Coronary artery (tissue), 2 donors: ENCODE measurements at regions not wholly inside any gene's neighbourhood (a gene's known extent, or its start where the extent isn't known, plus 50 kb on each side); places are given as distances from the start of the nearest gene placed in this dataset.
"Not testable (repeated sequence)": the region's sequence is repeated elsewhere in the genome, so short reads cannot be mapped to it uniquely, and the experiment has no call there.

Experiments used
- DNase-seq: peaks from one replicate; pipeline ENCODE4 v3.0.0-alpha.2; 2017; ENCODE audit warnings: low spot score
- H3K27ac ChIP-seq, 2 donors: fragments of 200-600 bp; sonication (generic); one replicate each; pipeline ENCODE4 v1.5.1; 2016 to 2019
- H3K4me3 ChIP-seq: fragments of 200-600 bp; sonication (generic); 2 replicates; pipeline ENCODE4 v1.5.1; 2016; ENCODE audit warnings: mild to moderate bottlenecking, moderate library complexity
- CTCF ChIP-seq: fragments of 200-600 bp; sonication (generic); IDR thresholded peaks from one replicate; pipeline ENCODE4 v1.5.1; 2019; ENCODE audit warnings: antibody characterized with exemption

DNA sequence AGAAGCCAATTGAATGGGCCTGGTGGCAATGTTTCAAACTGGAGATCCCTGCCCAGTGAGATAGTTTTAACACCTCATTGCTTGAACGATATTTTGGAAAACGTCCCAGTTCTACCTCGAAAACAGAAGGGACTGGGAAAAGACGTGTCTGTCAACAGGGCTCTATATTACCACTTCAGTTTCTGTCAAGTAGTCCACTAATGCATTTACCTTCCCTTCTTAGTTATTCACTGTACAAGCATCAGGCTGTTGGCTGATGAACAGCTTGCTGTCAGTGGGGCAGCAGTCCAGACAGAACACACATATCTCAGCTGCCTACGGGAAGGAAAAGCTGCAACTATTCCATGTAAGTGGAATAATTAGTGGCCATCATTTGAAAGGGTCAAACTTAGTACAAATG lies 794.7 kb upstream of the GBE1 start:
- Histone ChIP-seq H3K27ac (no peak overlapping the region), H3K4me3 (no peak overlapping the region)
- DNase-seq = no peak
- TF ChIP-seq CTCF = no peak

- DNase-seq, H3K4me3 ChIP-seq, H3K27ac ChIP-seq: not testable (repeated sequence)
These were observed 781.1 kb upstream of the GBE1 start for GRCh38 chr3:82542556-82542955.

GRCh38 chr3:82521657-82522056 lies 760.2 kb upstream of the GBE1 start:
- Histone ChIP-seq H3K4me3 (no peak overlapping the region), H3K27ac (no peak overlapping the region)
- TF ChIP-seq CTCF = no peak
- DNase-seq = no peak

DNA sequence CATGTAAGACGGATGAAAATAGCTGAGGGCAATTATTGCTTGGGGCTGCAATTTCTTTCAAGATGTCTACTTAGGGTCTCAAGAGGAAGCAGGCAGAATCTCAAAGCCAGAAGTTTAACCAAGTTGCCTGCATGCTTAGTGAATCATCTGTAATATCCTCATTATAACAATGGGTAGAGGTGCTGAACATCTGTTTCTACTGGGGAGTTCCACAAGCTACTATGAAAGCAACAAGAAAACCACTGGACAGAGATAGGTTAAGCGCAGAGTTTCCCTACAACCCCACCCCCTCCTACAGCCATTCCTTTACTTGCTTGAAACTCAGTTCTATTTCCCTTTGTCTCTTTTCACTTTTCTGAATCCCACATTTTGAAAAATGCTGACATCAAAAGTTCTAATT lies 759.4 kb upstream of the GBE1 start:
- no peak for DNase-seq

DNA sequence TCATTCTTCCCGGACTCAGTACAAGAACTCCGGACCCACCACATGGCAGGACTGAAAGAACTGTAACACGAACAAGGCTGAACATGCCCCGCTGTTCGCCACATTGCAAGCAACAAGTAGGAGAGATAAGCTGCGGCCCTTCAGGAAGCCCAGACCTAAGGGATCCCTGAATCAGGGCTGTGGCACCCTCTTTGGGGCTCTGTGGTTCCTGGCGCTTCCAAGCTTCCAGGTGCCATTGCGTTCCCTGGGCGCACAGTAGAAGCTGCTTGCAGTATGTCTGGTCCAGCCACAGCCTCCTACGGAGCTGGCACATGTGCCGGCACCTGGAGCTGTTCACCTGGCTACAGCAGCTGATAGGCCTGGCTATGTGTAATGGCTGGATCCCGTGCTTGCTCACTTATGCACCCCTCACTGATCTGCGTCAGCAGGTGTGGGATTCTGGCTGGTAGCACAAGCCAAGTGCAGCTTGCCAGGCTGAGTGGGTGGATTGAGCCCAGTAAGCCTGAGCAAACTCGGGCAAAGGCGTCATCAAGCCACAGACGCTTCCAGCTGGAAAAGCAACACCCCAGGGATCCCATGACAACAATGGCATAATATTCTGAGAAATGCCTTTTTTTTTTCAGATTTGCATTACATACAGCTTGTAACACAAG lies 748.6 kb upstream of the GBE1 start:
- no peak for TF ChIP-seq CTCF
- Histone ChIP-seq H3K27ac (no peak overlapping the region), H3K4me3 (no peak overlapping the region)
- DNase-seq = no peak

More for the DNA sequence above, 759.4 kb upstream of the GBE1 start:
- no peak for TF ChIP-seq CTCF
- H3K4me3 ChIP-seq = no peak overlapping the region
- no peak overlapping the region for H3K27ac ChIP-seq

- no peak for DNase-seq
- Histone ChIP-seq H3K27ac (no peak overlapping the region), H3K4me3 (no peak overlapping the region)
- no peak for TF ChIP-seq CTCF
These were observed 747.8 kb upstream of the GBE1 start for GRCh38 chr3:82509106-82509842.

- Histone ChIP-seq H3K4me3 (no peak overlapping the region), H3K27ac (no peak overlapping the region)
- no peak for DNase-seq
- TF ChIP-seq CTCF = no peak
These were observed 744.8 kb upstream of the GBE1 start for GRCh38 chr3:82506204-82506603.
